ENCODE measurements at regions not wholly inside any gene's neighbourhood (a gene's known extent, or its start where the extent isn't known, plus 50 kb on each side); places are given as distances from the start of the nearest gene placed in this dataset.
A peak's percentile ranks its signal among the peaks of the same experiment; 100 is the strongest.

DNA sequence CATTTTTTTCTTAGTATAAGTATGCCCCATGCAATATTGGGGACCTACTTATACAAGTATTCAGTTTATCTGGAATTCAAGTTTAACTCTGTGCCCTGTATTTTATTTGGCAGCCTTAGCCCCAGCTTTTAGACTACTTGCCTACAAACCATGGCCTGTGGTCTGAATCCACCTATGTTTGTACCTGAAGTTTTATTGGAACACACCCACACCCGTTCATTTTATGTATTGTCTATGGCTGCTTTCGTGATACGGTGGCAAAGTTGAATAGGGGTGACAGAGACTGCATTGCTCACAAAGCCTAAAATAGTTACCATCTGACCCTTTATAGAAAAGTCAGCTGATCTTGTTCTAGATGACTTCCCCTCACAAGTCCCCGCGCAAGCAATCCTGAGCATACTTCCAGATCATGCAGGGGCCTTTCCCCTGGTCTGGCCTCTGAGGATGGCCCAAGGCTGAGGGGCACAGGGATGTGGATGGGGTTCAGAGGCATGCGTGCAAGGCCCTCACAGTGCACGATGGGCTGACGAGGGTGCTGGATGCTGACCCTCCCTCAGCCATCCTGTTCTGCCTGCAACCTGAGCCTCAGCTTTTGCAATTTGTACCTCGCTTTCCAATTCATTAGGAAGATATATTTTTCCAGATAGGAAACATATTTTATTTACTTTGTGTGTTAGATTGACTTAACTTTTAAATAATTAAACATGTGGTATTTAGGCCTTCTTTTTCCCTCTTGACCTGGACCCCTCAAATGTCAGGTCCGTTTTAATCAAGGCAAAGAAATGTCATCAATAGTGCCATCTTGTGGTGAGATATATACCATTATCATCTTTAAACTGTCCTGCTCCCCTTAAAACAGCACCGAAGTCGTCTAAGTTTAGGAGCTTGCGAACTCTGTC is 527.3 kb upstream of the CCDC196 start:
- TF ChIP-seq, protein P1, sequence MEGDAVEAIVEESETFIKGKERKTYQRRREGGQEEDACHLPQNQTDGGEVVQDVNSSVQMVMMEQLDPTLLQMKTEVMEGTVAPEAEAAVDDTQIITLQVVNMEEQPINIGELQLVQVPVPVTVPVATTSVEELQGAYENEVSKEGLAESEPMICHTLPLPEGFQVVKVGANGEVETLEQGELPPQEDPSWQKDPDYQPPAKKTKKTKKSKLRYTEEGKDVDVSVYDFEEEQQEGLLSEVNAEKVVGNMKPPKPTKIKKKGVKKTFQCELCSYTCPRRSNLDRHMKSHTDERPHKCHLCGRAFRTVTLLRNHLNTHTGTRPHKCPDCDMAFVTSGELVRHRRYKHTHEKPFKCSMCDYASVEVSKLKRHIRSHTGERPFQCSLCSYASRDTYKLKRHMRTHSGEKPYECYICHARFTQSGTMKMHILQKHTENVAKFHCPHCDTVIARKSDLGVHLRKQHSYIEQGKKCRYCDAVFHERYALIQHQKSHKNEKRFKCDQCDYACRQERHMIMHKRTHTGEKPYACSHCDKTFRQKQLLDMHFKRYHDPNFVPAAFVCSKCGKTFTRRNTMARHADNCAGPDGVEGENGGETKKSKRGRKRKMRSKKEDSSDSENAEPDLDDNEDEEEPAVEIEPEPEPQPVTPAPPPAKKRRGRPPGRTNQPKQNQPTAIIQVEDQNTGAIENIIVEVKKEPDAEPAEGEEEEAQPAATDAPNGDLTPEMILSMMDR (IDR thresholded peaks at IDR 0.05): peak; percentile 33 to 63 (median 46)
- TF ChIP-seq POLR2A (IDR thresholded peaks at IDR 0.05): no peak
